ENCODE measurements at regions not wholly inside any gene's neighbourhood (a gene's known extent, or its start where the extent isn't known, plus 50 kb on each side); places are given as distances from the start of the nearest gene placed in this dataset.

- DNase-seq (ENCODE audit: low read depth in 1 of 2, low spot score in 1 of 2), result no peak
Observed at GRCh38 chr5:159749146-159749545, 167.1 kb upstream of the ADRA1B start.

GRCh38 chr5:159750226-159750625 is 166.1 kb upstream of the ADRA1B start:
- TF ChIP-seq POLR2AphosphoS5 (IDR thresholded peaks at IDR 0.05; ENCODE audit: low read depth) (no peak), SPI1 (IDR thresholded peaks at IDR 0.05; ENCODE audit: borderline replicate concordance, low read depth) (no peak), GABPA (IDR thresholded peaks at IDR 0.05; ENCODE audit: low read depth) (no peak), REST (IDR thresholded peaks at IDR 0.05; ENCODE audit: insufficient replicate concordance, low read depth) (no peak)
- H3K4me3 ChIP-seq (replicated peaks; ENCODE audit: insufficient read depth, low read length), result no peak overlapping the region
- DNase-seq (ENCODE audit: low read depth in 1 of 2, low spot score in 1 of 2), result no peak
- H3K27me3 ChIP-seq (ENCODE audit: insufficient read depth, poor library complexity, severe bottlenecking), result no peaks in the 10 kb centered on the region
- no peak overlapping the region for H3K27ac ChIP-seq (replicated peaks)

More at GRCh38 chr5:159749146-159749545, 167.1 kb upstream of the ADRA1B start:
- no peak overlapping the region for H3K4me3 ChIP-seq (replicated peaks; ENCODE audit: insufficient read depth, low read length)
- TF ChIP-seq SPI1 (IDR thresholded peaks at IDR 0.05; ENCODE audit: borderline replicate concordance, low read depth), result no peak
- no peak for TF ChIP-seq GABPA (IDR thresholded peaks at IDR 0.05; ENCODE audit: low read depth)
- no peak for TF ChIP-seq POLR2AphosphoS5 (IDR thresholded peaks at IDR 0.05; ENCODE audit: low read depth)
- no peak for TF ChIP-seq REST (IDR thresholded peaks at IDR 0.05; ENCODE audit: insufficient replicate concordance, low read depth)
- no peak for TF ChIP-seq CTCF (IDR thresholded peaks at IDR 0.05; ENCODE audit: insufficient read depth, low read length)
- H3K27ac ChIP-seq (replicated peaks), result no peak overlapping the region
- H3K27me3 ChIP-seq (ENCODE audit: insufficient read depth, poor library complexity, severe bottlenecking), result no peaks in the 10 kb centered on the region

GRCh38 chr5:159751459-159751858 is 164.8 kb upstream of the ADRA1B start:
- Histone ChIP-seq H3K27me3 (ENCODE audit: insufficient read depth, poor library complexity, severe bottlenecking) (peaks cover 2% of the 10 kb centered on the region), H3K4me3 (replicated peaks; ENCODE audit: insufficient read depth, low read length) (no peak overlapping the region), H3K27ac (replicated peaks) (no peak overlapping the region)
- TF ChIP-seq POLR2AphosphoS5 (IDR thresholded peaks at IDR 0.05; ENCODE audit: low read depth) (no peak), REST (IDR thresholded peaks at IDR 0.05; ENCODE audit: insufficient replicate concordance, low read depth) (no peak), GABPA (IDR thresholded peaks at IDR 0.05; ENCODE audit: low read depth) (no peak), CTCF (IDR thresholded peaks at IDR 0.05; ENCODE audit: insufficient read depth, low read length) (no peak), SPI1 (IDR thresholded peaks at IDR 0.05; ENCODE audit: borderline replicate concordance, low read depth) (no peak)
- DNase-seq (ENCODE audit: low read depth in 1 of 2, low spot score in 1 of 2), result no peak
